DMS153 treated with DMSO at 0.1 percent for 48 hours (cell line): ENCODE measurements at regions not wholly inside any gene's neighbourhood (a gene's known extent, or its start where the extent isn't known, plus 50 kb on each side); places are given as distances from the start of the nearest gene placed in this dataset.
"Not testable (repeated sequence)": the region's sequence is repeated elsewhere in the genome, so short reads cannot be mapped to it uniquely, and the experiment has no call there.

Experiments
- DNase-seq: peaks from one replicate; lab custom pipeline; 2025; ENCODE audit not compliant: unreplicated experiment; lab: John Stamatoyannopoulos, UW

DNA sequence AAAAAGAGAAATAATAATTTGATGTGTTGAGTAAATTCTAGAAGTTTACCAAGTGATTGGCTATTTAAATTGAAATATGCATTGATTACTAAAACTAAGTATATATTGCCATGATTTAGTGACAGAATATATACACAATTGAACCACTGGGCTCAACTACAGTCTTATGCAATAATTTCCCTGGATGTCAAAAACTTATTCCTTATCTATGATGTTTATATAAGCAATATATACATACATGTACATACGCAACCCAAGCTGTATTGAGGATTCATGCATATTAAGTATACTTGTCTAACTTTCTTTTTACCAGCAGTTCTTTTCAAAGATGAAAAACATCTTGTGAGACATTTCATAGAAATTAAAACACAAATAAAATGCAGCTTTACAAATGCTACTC is 165.8 kb downstream of the ZIC4 start:
- DNase-seq, result no peak

DNA sequence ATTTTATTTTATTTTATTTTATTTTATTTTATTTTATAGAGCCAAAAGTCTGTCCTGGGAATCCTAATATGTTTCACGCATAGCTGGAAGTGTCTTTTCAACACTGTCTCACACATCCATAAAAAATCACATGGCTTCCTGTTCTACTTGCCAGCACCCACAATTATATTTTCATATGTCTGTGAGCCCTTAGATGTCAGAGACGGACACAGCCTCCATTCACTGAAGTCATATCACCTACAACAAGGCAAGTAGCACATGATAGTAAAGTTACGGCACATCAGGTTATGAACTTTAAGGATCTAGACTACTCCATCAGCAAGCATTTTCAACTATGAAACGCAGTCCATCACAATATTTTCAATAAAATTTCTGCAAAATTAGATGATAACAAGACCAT is 168.4 kb downstream of the ZIC4 start:
- DNase-seq, result no peak

DNA sequence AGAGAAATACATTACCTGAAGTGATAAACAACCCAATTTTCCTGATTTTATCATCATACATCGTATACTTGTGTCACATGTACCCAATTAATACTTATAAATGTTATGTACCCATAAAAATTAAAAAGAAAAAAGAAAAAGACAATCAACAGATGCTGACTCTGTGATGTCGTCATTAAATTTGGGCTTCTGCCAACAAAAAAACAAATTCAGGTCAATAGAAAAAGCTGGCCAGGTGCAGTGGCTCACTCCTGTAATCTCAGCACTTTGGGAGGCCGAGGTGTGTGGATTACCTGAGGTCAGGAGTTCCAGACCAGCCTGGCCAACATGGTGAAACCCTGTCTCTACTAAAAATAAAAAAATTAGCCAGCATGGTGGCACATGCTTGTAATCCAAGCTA is 174.4 kb downstream of the ZIC4 start:
- DNase-seq, result not testable (repeated sequence)

DNA sequence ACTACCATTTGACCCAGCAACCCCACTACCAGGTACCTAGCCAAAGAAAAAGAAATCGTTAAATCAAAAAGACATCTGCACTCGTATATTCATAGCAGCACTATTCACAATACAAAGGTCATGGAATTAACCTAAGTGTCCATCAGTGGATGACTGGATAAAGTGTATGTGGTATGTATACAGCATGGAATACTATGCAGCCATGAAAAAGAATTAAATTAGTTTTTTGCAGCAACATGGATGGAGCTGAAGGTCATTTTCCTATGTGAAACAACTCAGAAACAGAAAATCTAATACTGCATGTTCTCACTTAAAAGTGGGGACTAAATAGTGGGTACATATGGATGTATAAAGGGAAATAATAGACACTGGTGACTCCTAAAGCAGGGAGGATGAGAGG is 175.2 kb downstream of the ZIC4 start:
- no peak for DNase-seq

DNA sequence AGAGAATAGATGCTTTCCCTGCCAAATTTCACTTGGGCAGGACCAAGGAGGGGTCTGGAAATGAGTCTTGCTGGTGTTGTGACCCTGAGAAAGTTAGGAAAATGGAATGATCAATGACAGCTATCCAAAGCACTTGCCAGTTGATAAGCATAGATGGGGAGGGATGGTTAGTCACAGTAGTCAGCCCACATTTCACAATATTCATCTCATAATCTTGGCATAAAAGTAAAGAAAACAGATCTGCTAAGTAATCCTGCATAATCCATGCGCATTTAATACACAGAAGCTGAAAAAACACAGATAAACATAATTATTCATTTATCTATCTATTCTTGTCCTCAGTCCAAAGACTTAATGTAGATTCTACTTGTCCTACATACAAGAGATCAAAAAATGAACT is 184.1 kb downstream of the ZIC4 start:
- no peak for DNase-seq

DNA sequence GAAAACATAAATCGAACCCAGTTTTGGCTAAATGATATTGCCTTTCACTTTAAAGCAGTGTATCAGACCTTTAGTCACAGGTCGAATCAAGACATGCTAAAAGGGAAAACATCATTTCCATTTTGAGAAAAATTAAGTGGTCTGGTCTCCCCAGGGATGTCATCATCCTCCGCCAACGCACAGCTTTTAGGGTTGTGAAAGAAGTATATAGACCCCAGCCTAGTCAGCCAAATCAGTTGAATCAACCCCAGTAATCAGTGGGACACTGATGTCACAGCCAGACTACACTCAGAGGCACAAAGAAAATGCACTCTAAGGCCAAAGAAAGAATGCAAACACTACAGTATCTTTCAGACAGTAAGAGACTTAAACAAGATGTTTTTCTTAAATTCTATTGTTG is 187.4 kb downstream of the ZIC4 start:
- DNase-seq, result no peak

DNA sequence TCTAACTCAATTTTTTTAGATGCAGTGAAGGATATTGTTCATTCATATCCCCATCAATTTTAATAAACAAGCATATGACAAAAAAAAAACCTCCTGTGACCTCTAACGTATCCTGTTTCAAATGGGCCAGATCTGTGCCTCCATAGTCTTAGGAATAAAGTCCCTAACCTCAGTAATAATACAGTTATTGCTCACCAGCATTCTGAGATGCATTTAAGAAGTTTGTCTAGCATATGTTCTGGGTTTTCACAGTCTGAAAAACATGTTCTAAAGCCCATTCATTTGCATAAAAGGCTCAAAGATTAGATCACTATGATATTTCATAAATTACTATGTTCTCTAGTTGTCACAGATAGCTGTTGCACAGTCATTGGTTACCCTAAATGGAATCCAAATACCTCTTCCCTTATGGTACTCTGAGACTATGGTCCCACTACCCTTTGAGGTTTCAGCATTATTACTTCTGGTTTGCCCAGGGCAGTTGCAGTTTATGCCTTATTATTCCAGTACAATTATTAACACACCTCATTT is 190.1 kb downstream of the ZIC4 start:
- no peak for DNase-seq

DNA sequence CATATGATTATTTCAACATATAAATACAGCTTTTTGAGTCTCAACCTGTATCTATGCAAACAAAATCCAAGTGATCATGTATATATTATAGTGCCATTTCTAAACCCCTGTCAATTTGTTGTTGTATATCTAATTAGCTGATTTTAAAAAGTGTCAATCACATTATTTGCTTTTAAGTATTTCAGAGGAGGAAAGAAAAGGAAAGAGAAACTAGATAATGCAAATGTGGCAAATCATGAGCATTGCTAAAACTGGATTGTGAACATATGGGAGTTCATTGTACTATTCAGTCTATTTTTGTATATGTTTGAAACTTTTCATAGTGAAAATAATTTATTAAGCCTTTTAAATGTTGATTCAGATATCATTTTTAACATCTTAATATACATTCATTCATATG is 190.7 kb downstream of the ZIC4 start:
- no peak for DNase-seq

DNA sequence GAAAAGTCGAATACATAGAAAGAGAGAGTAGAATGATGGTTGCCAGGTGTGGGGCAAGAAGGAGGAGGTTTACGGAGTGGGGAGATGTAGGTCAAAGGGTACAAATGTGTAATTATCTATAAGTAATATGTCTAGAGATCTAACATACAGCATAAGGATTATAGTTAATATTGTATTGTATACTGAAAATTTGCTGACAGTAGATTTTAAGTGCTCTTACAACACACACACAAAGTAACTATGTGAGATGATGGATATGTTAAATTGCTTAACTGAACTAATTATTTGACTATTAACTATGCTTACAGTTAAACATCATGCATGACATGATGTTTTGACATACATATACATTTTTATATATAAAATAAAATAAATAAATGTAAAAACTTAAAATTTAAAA is 192.7 kb downstream of the ZIC4 start:
- no peak for DNase-seq

DNA sequence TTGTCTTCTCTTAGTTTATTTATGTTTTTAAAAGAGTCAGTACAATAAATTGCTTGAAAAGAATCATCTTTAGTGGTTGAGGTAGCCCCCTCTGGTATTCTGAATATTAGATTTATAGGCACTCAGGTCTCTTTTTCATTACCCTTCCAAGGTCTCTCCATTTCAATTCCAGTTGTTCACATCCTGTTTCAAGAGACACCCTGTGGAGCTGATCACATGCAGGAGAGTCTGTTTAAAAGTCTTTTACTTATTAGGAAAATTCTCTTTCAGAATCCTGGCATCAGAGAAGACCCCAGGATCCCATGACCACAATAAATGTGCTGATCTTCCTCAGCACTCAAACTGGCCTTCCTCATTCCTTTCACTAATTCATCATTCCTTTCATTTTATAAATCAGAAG is 195.7 kb downstream of the ZIC4 start:
- DNase-seq, result no peak

DNA sequence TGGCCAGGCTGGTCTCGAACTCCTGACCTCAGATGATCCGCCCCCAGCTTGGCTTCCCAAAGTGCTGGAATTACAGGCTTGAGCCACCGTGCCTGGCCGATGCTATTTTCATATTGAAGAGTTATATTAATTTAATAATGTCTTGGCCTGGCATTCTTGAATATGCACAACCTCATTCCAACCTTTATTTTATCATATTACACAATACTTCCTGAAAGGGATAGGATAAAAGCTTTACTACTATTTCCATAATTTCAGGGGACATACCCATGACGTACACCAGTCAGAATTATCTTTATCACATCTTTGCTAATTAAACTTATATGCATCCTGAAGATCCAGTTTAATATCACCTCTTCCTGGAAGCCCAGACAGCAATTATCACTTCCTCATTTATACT is 205.3 kb downstream of the ZIC4 start:
- no peak for DNase-seq

DNA sequence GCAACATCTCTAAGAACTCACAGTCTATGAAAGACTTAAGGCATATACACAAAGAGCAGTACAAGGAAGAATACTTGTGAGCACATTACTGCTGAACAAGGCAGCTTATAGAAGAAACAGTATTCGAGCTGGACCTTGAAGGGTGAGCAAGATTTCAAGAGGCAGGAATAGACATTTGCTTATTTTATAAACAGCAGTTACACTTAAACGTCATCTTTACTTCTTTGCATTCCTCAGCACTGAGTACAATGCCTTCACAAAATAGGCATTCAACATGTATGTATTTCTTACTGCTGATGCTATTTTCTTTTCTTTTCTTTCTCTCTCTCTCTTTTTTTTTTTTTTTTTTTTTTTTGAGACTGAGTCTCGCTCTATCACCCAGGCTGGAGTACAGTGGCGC is 205.8 kb downstream of the ZIC4 start:
- no peak for DNase-seq

DNA sequence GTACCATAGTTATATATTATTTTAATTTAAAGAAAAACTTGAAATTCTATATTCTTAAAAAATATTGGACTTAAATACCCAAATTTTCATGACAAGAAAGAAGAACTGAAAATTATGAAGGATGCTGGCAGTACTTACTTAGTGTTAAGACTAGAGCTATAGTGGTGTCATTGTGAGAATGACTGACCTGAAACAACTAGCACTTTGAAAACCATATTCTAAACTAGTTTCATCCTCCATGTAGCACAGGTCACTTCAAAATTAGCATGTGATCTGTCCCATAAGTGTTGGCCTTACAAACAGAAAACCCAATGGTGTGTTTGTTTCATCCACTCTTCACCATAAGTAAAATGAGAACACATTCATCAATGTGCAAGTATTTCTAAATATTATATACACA is 208.6 kb downstream of the ZIC4 start:
- no peak for DNase-seq

DNA sequence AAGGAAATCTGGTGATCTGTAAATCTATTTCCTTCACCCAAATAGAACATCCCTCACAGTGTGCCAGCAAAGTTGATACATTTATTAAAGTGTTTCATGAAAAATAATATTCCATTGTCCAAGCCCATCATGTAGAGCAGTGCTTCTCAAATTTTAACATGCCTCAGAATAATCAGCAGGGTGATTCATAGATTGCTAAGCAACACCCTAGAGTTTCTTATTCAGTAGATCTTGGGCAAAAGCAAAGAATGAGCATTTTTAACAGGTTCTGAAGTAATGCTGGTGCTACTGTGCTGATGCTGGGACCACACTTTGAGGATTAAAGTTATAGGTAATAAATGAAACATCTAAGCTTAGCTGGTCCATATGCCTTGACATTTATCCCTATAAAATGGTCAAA is 210.5 kb downstream of the ZIC4 start:
- DNase-seq, result no peak

DNA sequence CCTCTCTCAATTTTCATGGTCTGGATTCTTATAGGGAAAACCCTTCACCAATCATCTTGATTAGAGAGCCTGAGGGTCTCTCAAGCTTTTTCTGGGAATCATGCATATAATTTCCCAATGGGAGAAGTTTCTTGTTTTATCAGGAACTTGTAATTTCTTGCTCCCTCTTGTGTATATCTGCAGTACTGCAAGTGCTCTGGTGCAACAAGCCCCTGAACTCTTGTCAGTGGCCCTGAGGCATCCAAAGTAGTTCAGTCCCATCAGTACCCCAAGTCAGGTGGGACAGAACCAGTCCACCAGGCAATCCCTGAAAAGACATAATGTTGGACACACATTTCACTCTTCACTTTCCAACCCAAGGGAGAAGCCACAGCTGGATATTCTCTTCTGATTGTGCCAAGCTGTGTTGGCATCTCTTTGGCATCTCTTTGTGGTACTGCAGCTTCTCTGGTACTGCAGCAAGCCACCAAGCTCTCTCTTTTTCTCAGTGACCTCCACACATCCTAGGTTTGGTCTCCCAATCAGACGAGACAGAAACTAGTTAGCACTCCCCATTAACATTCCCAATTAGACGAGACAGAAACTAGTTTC is 214.5 kb downstream of the ZIC4 start:
- peak; percentile 26 for DNase-seq

DNA sequence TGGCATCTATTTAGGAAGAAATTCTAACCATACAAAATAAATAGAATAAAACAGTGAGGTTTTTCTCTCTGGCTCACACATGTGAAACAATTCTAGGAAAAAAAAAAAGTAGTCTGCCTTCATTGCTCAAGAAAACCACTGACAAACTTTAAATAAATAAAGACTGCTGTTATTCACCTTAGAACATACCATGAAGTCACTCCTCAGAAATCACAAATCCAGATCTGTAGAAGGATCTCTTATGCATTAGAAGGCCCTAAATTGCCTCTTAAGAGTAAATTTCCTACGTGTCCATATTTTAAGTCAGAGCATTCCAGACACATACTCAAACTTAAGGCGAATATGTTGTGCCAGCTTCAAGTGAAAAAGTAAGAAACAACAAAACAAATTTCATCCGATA is 217.3 kb downstream of the ZIC4 start:
- DNase-seq, result no peak

DNA sequence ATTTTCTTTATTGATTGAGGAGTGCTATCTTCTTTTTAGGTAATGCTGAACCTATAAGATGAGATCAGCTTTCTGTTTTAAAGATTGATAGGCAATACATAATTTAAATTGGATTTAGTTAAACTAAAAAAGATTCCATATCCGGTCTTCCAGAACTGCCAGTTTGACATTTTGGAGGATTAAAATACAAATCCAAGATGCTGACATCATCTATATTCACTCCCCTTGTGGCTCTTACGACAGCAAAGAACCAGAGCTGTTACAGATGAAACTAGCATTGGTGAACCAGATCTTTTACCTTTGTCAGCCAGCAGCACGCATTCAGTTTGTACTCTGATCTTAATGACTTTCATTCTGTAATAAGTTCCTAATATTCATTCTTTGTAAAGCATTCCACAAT is 218.7 kb downstream of the ZIC4 start:
- no peak for DNase-seq

DNA sequence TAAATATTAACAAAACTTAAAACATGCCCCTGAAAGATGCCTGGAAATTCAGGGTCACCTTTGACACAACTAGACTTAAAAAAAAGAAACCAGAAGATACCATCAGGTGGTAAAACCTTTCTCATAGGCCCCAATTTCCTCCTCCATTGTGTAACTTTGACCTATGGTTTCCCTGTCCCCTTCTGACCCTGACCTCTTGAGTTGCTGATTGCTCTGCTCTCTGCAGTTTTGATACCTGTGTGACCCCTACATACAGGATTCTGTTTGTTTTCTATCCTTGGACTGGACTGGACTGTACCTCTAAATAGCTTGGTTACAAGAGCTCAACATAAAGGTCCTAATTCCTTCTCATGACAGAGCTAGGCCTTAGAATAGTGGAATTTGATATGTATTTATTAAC is 220.6 kb downstream of the ZIC4 start:
- DNase-seq, result no peak

DNA sequence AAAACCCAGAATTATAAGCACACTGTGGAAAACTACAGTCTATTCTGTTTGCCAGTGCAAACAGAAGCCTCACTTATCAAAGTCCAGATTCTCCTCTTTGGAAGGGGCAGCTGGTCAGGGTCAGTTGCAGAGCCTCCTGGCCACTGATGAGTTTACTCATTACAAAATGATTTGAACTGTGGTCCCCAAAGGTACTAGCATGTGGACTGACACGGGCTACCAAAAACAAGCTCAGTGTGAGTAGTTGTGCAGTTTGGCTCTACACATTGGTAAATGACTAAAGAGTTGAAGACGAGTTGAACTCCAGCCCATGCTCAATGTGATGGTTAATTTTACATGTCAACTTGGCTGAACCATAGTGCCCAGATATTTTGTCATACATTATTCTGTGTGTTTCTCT is 221.5 kb downstream of the ZIC4 start:
- no peak for DNase-seq

DNA sequence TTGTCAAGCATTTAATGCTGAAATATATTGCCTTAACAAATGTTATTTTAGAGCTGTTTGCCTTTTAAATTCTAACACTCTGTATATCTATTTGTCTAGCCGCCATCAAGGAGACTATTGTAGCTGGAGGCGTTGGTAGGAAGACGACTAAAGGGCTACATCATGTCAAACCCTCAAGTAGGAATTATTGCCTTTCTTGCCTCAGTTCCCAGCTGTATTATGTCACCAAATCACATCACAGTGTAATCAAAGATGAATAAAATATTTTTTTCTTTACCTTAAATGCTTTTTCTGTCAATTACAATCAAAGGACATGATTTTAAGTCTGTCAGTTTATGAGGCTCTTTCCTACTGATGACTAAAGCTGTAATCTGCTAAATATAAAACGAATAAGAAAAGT is 233.1 kb downstream of the ZIC4 start:
- DNase-seq, result no peak

DNA sequence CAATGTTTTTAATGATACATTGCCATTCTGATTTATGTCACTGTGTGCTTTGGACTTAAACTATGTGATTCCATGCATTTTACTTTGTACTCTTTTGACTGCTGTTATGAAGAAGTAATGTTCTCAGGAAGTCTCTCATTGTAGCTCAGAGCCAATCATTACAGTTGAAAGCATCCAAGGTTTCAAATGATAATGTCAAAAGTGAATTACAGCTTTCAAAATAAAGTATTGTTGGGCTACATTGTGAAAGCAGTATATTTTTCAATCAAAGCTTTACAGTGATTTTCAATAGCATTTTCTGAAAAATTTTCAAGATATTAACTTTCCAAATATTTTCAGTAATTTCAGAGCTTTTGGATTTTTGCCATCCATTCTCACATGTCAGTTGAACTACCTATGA is 243.6 kb downstream of the ZIC4 start:
- DNase-seq, result no peak

DNA sequence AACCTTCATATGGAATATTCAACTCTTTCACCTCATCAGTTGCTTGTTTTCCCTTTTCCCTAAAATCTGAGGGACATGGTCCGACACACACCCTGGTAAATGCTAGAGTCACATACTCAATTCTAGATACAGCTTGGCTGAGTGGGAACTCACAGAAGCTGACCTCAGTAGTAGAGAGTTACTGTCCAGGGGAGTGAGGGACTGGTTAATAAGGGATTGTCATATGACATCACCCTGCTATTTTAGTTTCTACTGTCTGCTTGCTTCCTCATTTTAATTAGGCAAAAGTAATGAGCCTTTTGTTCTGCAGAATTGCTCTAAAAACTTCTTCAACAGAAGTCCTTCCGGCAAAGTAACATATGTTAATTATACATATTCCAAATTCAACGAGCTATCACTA is 244.5 kb downstream of the ZIC4 start:
- no peak for DNase-seq

DNA sequence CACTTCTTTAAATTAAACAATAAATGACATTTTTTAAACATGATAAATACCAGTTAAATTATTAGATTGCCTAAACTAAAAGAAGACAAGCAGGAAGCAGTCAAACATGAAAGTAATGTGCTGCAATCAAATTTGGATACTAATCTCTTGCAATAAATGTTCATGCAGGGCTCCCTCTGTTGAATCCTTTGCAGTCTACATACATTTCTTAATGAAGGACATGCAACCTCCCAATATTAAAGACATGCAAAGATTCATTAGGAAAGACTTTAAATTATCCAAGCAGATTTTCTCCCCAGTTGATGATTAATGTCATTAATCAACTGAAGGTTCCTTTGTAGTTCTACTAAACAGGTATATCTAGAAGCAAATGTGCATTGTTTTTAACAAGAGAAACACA is 245.4 kb downstream of the ZIC4 start:
- DNase-seq, result no peak

DNA sequence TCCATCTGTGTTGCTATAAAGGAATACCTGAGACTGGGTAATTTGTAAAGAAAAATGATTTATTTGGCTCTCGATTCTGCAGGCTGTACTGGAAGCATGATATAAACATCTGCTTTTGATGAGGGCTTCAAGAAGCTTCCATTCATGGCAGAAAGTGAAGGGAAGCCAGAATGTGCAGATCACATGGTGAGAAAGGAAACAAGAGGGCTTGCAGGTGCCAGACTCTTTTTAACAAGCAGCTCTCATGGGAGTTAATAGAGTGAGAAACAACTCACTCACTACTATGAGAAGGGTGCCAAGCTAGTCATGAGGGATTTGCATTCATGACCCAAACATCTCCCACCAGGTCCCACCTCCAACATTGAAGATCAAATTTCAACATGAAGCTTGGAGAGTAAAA is 247.2 kb downstream of the ZIC4 start:
- DNase-seq, result no peak
